ENCODE measurements at regions not wholly inside any gene's neighbourhood (a gene's known extent, or its start where the extent isn't known, plus 50 kb on each side); places are given as distances from the start of the nearest gene placed in this dataset.

GRCh38 chr17:27236717-27237315 lies 57.1 kb upstream of the WSB1 start:
- POLR2A ChIA-PET: interaction anchor here (0.6 to 0.8 kb wide), 2 partner anchors 56 to 58 kb away, joined by 4 read pairs; no protein-coding TSS in a partner anchor
- CTCF ChIA-PET: interaction anchor here (0.6 to 4.9 kb wide), 18 partner anchors 9 to 418 kb away, joined by 3 to 49 read pairs (median 5); partner anchors contain the start of gene WSB1

- CTCF ChIA-PET: interaction anchor here (0.8 to 4.9 kb wide), 8 partner anchors 32 to 364 kb away, joined by 3 to 49 read pairs (median 8); partner anchors contain the start of gene WSB1
- POLR2A ChIA-PET: interaction anchor here (0.6 kb wide), 1 partner anchor 77 kb away, joined by 4 read pairs; no protein-coding TSS in a partner anchor
These were observed 56.0 kb upstream of the WSB1 start for GRCh38 chr17:27237890-27238289.

- ChIA-PET POLR2A (interaction anchor here (0.6 to 1.2 kb wide), 3 partner anchors 55 to 341 kb away, joined by 3 to 10 read pairs (median 4); partner anchors contain the start of gene WSB1), CTCF (interaction anchor here (0.6 to 4.9 kb wide), 11 partner anchors 55 to 362 kb away, joined by 3 to 49 read pairs (median 3); partner anchors contain the start of gene WSB1)
These were observed 54.9 kb upstream of the WSB1 start for GRCh38 chr17:27239046-27239445.

- ChIA-PET CTCF (interaction anchor here (1.0 to 4.9 kb wide), 8 partner anchors 54 to 362 kb away, joined by 3 to 49 read pairs (median 4); partner anchors contain the start of gene WSB1), POLR2A (interaction anchor here (0.7 to 1.2 kb wide), 2 partner anchors 55 to 340 kb away, joined by 4 to 10 read pairs; partner anchors contain the start of gene WSB1)
These were observed 54.3 kb upstream of the WSB1 start for GRCh38 chr17:27239584-27239983.

- POLR2A ChIA-PET: no interaction called here
- CTCF ChIA-PET: interaction anchor here (1.7 to 4.9 kb wide), 2 partner anchors 56 to 93 kb away, joined by 4 to 49 read pairs; no protein-coding TSS in a partner anchor
These were observed 53.7 kb upstream of the WSB1 start for GRCh38 chr17:27240086-27240801.

- POLR2A ChIA-PET: no interaction called here
- CTCF ChIA-PET: interaction anchor here (1.7 kb wide), 1 partner anchor 56 kb away, joined by 4 read pairs; no protein-coding TSS in a partner anchor
These were observed 53.1 kb upstream of the WSB1 start for GRCh38 chr17:27240802-27241155.

GRCh38 chr17:27241346-27241946 lies 52.5 kb upstream of the WSB1 start:
- POLR2A ChIA-PET: no interaction called here

GRCh38 chr17:27242951-27243350 lies 51.0 kb upstream of the WSB1 start:
- POLR2A ChIA-PET: no interaction called here
- CTCF ChIA-PET: no interaction called here

More at GRCh38 chr17:27241346-27241946, 52.5 kb upstream of the WSB1 start:
- CTCF ChIA-PET: interaction anchor here (1.7 kb wide), 1 partner anchor 55 kb away, joined by 4 read pairs; no protein-coding TSS in a partner anchor

- ChIA-PET POLR2A (no interaction called here), CTCF (interaction anchor here (0.7 kb wide), 1 partner anchor 89 kb away, joined by 3 read pairs; no protein-coding TSS in a partner anchor)
These were observed 49.9 kb upstream of the WSB1 start for GRCh38 chr17:27244011-27244410.
